ENCODE measurements at regions not wholly inside any gene's neighbourhood (a gene's known extent, or its start where the extent isn't known, plus 50 kb on each side); places are given as distances from the start of the nearest gene placed in this dataset.

DNA sequence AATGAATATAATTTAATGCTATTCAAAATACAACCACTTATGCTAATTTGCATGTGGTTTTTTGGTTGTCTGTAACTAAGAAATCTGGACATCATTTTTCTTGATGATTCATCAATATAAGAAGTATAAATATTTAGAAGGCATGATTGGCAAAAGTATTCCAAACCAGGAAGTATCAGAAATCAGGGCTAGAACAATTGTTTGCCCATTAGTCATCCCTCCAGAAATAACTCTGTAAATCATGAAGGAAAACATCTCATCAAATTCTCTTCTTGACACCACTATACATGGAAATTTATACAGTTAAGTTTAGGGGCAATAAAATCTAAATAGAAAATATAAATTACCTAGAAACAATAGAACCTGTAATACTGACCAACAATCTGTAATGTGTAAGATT, 554.7 kb upstream of the HS3ST5 start (continued):
- TF ChIP-seq, protein P1, sequence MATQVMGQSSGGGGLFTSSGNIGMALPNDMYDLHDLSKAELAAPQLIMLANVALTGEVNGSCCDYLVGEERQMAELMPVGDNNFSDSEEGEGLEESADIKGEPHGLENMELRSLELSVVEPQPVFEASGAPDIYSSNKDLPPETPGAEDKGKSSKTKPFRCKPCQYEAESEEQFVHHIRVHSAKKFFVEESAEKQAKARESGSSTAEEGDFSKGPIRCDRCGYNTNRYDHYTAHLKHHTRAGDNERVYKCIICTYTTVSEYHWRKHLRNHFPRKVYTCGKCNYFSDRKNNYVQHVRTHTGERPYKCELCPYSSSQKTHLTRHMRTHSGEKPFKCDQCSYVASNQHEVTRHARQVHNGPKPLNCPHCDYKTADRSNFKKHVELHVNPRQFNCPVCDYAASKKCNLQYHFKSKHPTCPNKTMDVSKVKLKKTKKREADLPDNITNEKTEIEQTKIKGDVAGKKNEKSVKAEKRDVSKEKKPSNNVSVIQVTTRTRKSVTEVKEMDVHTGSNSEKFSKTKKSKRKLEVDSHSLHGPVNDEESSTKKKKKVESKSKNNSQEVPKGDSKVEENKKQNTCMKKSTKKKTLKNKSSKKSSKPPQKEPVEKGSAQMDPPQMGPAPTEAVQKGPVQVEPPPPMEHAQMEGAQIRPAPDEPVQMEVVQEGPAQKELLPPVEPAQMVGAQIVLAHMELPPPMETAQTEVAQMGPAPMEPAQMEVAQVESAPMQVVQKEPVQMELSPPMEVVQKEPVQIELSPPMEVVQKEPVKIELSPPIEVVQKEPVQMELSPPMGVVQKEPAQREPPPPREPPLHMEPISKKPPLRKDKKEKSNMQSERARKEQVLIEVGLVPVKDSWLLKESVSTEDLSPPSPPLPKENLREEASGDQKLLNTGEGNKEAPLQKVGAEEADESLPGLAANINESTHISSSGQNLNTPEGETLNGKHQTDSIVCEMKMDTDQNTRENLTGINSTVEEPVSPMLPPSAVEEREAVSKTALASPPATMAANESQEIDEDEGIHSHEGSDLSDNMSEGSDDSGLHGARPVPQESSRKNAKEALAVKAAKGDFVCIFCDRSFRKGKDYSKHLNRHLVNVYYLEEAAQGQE (IDR thresholded peaks at IDR 0.05; ENCODE audit: low read depth): no peak
- no peak for TF ChIP-seq ATF3 (IDR thresholded peaks at IDR 0.05)
- TF ChIP-seq SP1 (IDR thresholded peaks at IDR 0.05; ENCODE audit: low read depth): no peak
- TF ChIP-seq, protein P2, sequence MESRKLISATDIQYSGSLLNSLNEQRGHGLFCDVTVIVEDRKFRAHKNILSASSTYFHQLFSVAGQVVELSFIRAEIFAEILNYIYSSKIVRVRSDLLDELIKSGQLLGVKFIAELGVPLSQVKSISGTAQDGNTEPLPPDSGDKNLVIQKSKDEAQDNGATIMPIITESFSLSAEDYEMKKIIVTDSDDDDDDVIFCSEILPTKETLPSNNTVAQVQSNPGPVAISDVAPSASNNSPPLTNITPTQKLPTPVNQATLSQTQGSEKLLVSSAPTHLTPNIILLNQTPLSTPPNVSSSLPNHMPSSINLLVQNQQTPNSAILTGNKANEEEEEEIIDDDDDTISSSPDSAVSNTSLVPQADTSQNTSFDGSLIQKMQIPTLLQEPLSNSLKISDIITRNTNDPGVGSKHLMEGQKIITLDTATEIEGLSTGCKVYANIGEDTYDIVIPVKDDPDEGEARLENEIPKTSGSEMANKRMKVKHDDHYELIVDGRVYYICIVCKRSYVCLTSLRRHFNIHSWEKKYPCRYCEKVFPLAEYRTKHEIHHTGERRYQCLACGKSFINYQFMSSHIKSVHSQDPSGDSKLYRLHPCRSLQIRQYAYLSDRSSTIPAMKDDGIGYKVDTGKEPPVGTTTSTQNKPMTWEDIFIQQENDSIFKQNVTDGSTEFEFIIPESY (IDR thresholded peaks at IDR 0.05; ENCODE audit: extremely low read depth, insufficient replicate concordance, low read length): no peak
- TF ChIP-seq TCF7L2 (IDR thresholded peaks at IDR 0.05; ENCODE audit: borderline replicate concordance, extremely low read depth, insufficient read depth, insufficient read length): no peak
- TF ChIP-seq RAD21 (IDR thresholded peaks at IDR 0.05; ENCODE audit: low read depth): no peak

DNA sequence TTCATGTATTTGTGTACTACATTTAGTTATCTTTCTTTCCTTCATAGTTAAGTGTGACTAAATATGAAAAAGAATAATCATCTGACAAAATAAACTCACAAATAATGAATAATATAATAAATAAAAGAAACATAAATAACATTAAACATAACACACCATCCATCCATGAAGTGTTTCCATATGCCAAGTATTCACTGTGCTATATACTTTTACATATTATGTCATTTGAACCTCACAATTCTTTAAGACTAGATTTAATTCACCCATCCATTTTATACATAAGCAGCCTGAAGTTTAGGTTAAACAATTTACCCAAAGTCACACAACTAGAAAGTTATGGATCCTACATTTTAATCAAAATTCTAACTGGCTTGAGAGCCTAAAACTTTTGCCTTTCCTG, 549.4 kb upstream of the HS3ST5 start:
- Histone ChIP-seq H3K4me1 (ENCODE audit: control insufficient read depth in 1 of 2, insufficient read depth in 2 of 2, low read length in 2 of 2) (no peaks in the 10 kb centered on the region), H3K27me3 (ENCODE audit: insufficient read depth, low read length) (no peaks in the 10 kb centered on the region), H3K9ac (ENCODE audit: low read length) (no peak overlapping the region), H3K4me3 (replicated peaks in 1 of 2; ENCODE audit: low read depth in 1 of 2, low read length in 2 of 2) (no peak overlapping the region), H2AFZ (ENCODE audit: low read depth, low read length, poor library complexity, severe bottlenecking) (no peak overlapping the region), H3K4me2 (ENCODE audit: low read length) (no peak overlapping the region), H3K27ac (ENCODE audit: low read depth, low read length) (no peak overlapping the region), H3K9me2 (ENCODE audit: insufficient read depth) (no peaks in the 10 kb centered on the region), H3K36me3 (ENCODE audit: control insufficient read depth in 1 of 2, insufficient read depth in 2 of 2, low read length in 2 of 2) (no peaks in the 10 kb centered on the region), H3K79me2 (ENCODE audit: insufficient read depth, low read length) (no peaks in the 10 kb centered on the region), H3K9me3 (ENCODE audit: control insufficient read depth in 1 of 2, insufficient read depth in 1 of 2, low read depth in 1 of 2, low read length in 2 of 2) (no peaks in the 10 kb centered on the region), H4K20me1 (ENCODE audit: insufficient read depth) (no peaks in the 10 kb centered on the region)
- CTCF ChIA-PET: no interaction called here
- RAD21 ChIA-PET (ENCODE audit: low non-redundant PET in 1 of 2, low total read pairs in 2 of 2, uncharacterized antibody in 2 of 2, unreplicated experiment in 2 of 2): no interaction called here
- intact Hi-C loops (cut with micrococcal nuclease): no loop called here
- BruUV-seq (replicated peaks): no TSS peak
- DNase-seq (ENCODE audit: low read depth, low spot score) (no peak), ATAC-seq (no peak)
- POLR2A ChIA-PET: no interaction called here
- TF ChIP-seq ZNF274 (IDR thresholded peaks at IDR 0.05; ENCODE audit: low read depth, low read length): no peak
- TF ChIP-seq ZFX (IDR thresholded peaks at IDR 0.05): no peak
- no peak for TF ChIP-seq TCF7L2 (IDR thresholded peaks at IDR 0.05; ENCODE audit: borderline replicate concordance, extremely low read depth, insufficient read depth, insufficient read length)
- no peak for TF ChIP-seq MAX (IDR thresholded peaks at IDR 0.05)
- TF ChIP-seq ATF3 (IDR thresholded peaks at IDR 0.05): no peak
- no peak for TF ChIP-seq CBX3 (IDR thresholded peaks at IDR 0.05; ENCODE audit: low read depth)
- TF ChIP-seq, protein P2 (IDR thresholded peaks at IDR 0.05; ENCODE audit: extremely low read depth, insufficient replicate concordance, low read length): no peak
- TF ChIP-seq, protein P3, sequence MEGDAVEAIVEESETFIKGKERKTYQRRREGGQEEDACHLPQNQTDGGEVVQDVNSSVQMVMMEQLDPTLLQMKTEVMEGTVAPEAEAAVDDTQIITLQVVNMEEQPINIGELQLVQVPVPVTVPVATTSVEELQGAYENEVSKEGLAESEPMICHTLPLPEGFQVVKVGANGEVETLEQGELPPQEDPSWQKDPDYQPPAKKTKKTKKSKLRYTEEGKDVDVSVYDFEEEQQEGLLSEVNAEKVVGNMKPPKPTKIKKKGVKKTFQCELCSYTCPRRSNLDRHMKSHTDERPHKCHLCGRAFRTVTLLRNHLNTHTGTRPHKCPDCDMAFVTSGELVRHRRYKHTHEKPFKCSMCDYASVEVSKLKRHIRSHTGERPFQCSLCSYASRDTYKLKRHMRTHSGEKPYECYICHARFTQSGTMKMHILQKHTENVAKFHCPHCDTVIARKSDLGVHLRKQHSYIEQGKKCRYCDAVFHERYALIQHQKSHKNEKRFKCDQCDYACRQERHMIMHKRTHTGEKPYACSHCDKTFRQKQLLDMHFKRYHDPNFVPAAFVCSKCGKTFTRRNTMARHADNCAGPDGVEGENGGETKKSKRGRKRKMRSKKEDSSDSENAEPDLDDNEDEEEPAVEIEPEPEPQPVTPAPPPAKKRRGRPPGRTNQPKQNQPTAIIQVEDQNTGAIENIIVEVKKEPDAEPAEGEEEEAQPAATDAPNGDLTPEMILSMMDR (IDR thresholded peaks at IDR 0.05 in 2 of 3, conservative IDR thresholded peaks at IDR 0.05 in 1 of 3; ENCODE audit: borderline replicate concordance in 1 of 3, insufficient read depth in 1 of 3, low read depth in 2 of 3, low read length in 2 of 3): no peak
- TF ChIP-seq JUND (IDR thresholded peaks at IDR 0.05): no peak
- no peak for TF ChIP-seq EZH2 (IDR thresholded peaks at IDR 0.05)
